ENCODE measurements at regions not wholly inside any gene's neighbourhood (a gene's known extent, or its start where the extent isn't known, plus 50 kb on each side); places are given as distances from the start of the nearest gene placed in this dataset.

DNA sequence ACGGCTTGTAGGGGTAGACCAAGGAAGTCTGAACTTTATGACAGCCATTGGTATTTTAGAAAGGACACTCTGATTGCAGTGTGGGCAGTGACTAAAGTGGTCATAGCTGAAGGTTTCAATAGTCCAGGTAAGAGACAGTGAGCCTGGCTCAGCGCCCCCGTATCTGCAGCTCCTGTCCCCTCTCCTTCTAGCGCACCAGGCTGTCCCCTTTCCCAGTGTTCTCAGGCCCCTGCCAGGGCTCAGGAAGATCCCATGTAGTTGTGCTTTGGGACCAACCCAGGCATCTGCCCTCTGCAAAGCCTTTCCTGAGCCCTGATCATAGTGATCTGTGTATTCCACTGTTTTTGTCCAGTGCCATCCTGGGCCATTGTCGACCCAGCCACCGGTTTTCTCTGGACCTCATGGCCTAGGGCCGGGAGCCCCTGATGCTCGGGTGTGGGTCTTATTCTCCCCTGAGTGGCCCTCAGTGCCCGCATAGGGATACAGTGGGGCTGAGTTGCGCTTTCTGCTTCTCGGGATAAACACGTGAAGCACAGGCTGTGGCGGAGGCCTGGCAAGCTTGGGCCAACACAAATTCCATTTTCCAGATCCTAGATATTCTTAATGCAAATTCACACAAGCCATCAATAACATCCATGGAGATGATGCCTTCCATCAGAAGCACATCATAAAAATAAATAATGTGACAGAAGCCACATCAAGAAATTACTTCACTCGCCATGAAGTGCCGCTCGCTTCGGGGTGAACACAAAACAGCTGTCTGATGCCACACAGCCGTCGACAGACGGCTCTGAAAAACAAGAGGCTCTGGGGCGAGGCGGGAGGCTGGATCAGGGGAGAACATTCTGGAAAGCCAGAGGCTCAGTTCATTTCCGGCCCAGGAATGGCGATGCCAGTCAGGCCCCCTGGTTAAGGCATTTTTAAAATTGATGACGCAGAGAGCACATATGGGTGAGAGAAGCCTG, 805.0 kb downstream of the TBC1D22A start:
- no peak for DNase-seq (ENCODE audit: low read depth in 2 of 3, low spot score in 2 of 3)

DNA sequence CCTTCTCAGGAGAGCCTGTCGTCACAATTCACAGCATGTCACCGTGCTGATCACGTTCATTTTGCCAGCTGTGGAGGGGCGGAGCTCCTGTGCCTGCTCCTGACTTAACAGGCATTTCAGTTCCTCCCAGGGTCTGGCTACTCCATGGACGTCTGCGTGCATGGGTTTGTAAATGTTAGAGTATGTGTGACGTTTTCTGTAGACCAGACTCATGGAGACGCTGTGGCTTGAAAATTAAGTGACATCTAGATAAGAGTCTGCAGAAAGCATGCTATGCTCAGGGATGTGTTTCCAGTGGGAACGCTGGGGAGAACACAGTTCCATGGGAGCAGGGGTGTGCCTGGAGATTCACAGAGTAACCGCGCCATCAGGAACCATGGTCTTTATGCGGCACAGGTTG, 804.0 kb downstream of the TBC1D22A start:
- DNase-seq (ENCODE audit: low read depth in 2 of 3, low spot score in 2 of 3): no peak

DNA sequence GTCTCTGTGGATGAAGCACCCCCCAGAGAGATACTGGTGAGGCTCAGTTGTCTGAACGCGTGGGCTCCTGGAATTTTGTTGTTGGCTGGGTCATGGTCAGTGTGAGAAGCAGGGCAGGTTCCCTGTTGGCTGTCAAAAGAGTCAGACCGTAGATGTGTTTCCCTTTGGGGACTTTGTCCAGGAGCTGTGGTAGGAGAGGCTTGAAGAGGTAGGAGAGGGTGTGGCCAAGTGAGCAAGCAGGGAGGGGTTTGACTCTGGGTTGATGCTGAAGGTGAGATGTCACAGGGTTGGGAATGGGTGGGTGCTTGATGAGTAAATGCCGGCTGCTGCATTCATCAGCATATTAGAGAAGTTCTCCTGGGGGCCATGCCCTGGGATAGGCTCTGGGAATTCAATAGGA, 803.2 kb downstream of the TBC1D22A start:
- DNase-seq (ENCODE audit: low read depth in 2 of 3, low spot score in 2 of 3): no peak

DNA sequence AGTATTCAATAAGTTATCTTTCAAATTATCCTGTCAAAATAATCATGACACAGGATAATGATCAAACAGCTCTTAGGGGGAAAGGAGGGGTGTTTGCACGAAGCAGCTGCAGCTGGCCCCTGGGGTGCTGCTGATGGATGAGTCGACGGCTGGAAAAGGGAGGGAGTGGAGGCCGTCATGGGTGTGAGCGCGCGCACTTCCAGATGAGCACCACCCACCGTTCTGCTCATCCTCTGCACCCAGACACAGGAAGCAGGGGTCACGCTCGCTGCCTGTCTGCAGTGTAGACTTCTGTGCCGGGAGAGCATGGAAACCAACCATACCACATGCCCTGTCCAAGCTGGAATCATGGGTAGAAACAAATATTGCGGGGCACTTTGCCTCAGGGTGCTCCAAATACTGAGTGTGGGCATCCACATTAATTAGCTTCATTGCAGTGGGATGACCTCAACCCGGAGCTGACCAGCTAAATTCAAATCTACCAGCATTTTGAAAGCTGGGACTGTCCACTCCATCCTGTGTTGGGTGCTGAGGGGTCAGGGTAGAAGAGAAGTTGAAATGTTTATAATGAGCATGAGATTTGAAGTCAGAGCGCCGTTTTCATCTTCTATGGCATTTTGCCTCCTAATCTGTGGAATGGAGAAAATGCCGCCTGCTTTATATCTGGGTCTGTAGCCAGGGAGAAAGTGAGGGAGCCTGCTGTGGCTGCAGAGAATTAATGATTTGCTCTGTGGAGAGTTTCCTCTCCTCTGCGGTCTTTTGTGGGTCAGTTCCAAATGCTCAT, 802.4 kb downstream of the TBC1D22A start:
- no peak for DNase-seq (ENCODE audit: low read depth in 2 of 3, low spot score in 2 of 3)

DNA sequence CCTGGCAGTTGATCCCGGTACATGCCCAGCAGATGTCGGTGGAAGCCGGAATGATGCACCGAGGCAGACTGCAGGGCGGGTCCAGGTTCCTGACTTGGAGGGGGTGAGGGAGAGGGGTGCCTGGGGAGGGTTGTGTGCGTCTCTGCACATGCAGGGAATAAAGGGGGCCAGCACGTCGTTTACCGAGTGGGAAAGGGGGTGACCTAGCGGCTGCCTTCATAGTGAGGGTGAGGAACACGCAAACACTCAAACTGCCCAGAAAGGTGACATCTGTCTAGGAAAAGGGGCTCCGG, 801.7 kb downstream of the TBC1D22A start:
- DNase-seq (ENCODE audit: low read depth in 2 of 3, low spot score in 2 of 3): no peak

DNA sequence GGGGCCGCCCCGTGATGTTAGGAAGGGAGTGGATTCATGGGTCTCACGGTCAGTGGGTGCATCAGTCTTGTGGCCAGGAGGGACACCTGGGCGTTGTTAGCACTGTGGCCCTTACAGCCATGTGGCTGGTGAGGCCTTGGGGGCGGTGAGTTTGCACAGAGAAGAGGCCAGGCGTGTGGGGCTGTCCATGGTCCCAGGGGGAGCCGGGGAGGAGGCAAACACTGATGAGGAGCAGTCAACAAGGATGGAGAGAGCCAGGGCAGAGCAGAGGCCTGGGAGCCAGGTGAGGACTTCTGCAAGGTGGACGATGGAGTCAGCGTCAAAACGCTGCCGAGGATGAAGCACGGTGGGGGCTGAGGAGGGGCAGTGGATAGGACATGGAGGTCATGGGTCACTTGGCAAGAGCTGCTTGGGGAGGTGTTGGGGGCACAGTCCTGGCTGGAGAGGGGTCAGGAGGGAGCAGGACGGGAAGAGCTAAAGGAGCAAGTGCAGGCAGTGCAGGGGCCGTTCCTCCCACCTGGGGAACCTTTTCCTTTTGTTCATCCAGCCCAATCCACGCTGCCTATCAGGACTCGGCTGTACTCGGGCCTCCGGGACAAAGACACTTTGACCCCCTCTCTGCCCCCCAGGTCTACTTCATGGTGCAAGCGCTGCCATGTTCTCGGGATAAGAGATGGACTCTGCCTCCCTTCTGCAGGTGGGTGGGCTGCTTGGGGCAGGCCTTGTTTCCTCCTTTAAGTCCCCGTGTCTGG, 801.1 kb downstream of the TBC1D22A start:
- no peak for DNase-seq (ENCODE audit: low read depth in 2 of 3, low spot score in 2 of 3)

DNA sequence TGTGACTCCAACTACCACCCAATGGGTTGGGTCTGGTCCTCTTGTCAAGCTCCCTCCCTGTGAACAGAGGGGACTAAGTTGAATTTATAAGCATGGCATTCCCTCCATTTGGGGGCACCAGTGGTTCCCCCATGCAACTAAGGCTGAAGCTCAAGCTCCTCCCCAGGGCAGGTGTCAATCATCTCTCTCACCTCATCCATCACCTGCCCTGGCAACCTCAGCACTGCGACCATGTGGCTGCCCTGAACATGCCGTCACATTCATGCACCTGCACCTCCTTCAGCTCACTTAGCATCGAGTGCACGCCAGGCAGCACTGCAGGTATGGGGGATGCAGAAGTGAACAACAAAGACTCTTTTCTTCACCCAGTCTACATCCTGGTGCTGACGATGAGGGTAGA, 799.3 kb downstream of the TBC1D22A start:
- DNase-seq (ENCODE audit: low read depth in 2 of 3, low spot score in 2 of 3): no peak

DNA sequence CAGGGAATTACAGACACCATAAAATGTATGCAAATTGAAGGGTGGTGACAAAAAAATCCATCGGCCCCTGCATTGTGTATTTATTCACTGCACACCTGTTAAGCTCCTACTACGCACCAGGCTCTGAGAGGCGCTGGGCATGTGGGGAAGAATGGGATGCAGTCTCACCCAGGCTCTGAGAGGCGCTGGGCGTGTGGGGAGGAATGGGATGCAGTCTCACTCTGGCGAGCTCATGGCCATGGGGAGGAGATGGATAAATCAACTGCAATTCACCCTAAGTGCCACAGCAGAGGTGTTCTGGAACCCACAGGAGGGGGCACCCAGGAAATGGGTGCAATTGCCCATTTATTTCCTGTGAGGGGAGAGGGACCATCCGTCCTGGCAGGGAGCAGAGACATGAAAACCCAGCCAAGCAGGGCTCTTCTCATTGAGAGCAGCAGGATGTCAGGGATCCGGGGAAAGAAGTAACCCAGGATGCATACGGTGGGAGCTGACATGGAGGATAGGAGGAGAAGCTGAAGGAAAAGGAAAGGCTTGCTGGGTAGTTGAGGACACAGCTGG, 798.7 kb downstream of the TBC1D22A start:
- no peak for DNase-seq (ENCODE audit: low read depth in 2 of 3, low spot score in 2 of 3)

DNA sequence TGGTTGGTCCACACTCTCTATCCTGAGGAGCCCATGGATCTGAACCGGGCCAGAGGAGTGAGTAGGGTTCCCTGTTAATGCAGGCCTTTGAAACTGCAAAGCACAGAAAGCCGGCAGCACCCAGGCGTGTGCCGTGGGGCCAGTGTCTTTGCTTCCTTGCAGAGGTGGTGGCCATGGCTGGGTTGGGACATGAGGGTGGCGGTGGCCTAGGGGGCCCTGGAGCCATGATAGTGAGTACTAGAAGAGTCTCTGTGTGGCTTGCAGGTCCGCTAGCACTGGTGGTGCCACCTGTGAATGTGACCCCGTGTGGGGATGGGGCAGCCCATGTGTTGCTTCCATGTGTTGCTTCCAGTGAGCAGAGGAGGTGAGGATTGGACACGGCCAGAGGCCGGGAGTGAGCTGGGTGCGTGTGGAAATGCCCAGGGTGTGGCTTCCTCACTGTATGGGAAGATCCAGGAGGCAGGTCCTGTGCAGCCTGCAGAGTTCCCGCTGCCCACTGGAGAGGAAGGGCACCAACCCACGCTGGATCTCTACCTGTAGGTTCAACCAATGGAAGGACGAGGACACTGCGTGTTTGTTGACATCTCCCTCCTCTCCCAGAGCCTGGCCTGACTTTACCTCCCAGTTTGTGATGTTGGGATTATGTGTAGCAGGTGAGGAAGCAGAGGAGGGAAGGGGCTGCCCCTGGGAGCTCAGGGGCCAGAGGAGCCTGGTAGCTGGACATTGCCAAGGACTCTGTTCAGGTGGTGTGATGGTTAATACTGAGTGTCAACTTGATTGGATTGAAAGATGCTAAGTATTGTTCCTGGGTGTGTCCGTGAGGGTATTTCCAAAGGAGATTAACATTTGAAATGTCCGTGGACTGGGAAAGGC, 796.6 kb downstream of the TBC1D22A start:
- DNase-seq (ENCODE audit: low read depth in 2 of 3, low spot score in 2 of 3): no peak

DNA sequence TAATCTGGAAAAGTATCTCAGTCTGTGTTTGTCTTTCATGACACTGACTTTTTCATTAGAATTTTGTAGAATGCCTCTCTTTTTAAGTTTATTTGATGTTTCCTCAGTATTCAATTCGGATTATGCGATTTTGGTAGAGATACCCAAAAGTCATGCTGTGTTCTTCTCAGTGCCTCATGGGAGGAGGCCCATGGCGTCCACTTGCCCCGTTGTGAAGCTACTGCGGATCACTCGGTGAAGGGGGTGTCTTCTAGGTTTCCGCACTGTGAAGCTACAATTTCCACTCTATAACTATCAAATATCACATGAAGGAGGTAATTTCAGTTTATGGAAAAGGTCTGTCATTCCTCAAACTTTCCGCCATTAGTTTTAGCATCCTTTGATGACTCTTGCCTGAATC, 794.0 kb downstream of the TBC1D22A start:
- DNase-seq (ENCODE audit: low read depth in 2 of 3, low spot score in 2 of 3): no peak

DNA sequence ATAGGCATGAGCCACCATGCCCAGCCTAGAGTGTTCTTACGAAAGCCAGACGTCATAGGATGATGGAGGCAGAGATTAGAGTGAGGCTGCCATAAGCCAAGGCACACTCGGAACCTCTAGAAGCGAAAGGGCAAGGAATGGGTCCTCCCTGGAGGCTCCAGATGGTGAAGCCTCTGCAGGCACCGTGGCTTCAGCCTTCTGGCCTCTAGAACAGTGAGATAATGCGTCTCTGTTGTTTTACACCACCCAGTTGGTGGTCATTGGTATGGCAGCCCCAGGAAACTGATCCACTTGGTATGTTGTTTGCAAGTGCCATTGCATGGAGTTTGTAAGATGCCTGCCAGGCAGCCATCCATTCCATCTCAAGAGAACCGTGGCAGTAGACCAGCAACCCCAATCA, 791.0 kb downstream of the TBC1D22A start:
- no peak for DNase-seq (ENCODE audit: low read depth in 2 of 3, low spot score in 2 of 3)

DNA sequence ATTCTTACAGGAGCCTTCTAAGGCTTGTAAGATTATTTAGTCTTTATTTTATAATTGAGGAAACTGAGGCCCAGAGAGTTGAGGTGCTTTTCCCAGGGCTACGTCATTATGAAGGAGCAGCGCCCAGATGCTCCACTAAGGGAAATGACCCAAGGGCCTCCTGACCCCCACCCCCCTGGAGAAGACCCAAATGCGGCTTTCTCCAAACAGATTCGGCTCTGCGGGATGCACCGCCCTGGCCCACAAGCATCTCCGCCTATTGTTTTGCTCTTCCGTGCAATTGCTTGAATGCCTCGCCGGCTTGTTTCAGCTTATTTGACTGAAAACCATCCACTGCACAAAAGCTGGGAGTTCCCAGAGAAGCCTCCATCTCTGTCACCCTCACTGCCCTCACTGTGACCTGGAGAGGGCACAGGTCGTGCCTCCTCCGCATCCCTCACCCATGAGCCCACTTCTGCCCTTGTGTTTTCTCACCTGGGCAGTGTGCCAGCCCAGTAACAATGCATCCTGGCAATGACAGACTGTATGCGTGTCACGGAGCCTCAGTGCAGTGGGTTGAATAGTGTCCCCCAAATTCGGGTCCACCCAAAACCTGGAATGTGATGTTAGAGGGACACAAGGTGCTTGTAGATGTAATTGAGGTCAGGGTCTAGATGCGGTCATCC, 790.2 kb downstream of the TBC1D22A start:
- DNase-seq (ENCODE audit: low read depth in 2 of 3, low spot score in 2 of 3): no peak

DNA sequence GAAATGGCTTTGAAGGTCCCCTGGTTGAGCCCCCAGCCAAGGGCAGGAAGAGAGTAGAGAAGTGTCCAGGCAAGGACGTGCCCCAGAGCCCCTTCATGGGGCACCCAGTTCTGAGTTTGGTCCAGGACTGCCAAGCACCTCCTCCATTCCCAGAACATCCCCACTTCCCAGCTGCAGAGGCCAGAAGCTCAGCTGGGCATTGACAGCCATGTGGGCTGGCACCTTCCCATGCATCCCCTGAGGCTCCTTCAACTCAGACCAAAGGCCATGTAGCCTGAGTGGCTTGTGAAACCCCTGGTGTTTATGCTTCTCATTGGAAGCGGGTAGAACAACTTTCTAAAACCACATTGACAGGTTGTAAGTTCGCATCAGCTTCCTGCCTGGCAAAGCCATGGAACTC, 789.6 kb downstream of the TBC1D22A start:
- no peak for DNase-seq (ENCODE audit: low read depth in 2 of 3, low spot score in 2 of 3)

DNA sequence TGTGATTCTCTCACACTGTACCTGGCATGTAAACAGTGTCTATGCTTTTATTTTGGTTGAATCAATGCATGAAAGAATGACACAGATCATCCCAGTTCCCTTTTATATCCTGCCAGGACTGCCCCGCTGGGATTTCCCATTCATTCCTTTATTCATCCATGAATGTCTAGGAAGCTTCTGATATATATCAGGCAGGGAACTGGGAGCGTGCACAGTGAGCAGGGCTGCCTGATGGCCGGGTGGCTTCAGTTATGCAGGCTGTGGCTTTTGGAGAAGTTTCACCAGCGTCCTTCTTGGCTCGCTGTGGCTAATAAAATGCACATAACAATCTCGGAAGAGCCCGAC, 789.0 kb downstream of the TBC1D22A start:
- no peak for DNase-seq (ENCODE audit: low read depth in 2 of 3, low spot score in 2 of 3)

DNA sequence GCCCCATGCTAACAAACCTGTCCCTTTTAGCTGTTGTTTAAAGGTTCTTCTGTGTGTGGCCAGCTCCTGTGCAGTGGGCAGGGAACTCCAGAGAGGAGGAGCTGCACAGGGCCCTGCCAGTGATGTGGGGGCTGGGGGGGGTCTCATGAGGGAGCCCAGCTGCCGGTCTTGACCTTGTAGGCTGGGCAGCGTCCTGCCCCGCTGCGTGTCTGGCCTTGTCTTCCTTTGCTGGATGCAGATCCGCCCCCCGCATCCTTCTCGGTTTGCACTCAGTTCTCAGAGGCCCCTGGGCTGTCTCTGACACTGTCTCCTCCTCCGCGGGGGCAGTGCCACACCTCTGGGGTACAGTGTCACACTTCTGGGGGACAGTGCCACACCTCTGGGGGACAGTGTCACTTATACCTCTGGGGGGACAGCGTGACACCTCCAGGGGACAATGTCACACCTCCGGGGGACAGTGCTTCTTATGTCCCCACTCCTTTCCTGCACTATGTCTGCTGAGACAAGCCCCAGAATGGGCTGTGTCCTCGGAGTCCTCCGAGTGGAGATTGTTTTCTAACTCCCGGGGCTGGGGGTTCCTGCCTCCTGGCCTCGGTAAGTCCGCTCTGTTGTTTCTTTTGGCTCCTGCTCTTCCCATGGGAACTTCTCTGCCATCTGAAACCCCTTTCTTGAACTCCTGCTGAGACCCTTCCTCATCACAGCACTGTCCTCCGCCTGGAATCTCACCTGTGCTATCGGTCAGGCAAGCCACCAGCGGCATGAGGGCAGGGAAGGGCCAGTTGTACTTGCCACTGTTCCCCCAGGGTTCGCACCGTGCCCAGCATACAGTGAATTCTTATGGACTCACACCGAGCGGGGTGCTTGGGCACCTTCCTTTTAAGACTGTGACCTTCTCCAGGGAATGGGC, 788.3 kb downstream of the TBC1D22A start:
- no peak for DNase-seq (ENCODE audit: low read depth in 2 of 3, low spot score in 2 of 3)

DNA sequence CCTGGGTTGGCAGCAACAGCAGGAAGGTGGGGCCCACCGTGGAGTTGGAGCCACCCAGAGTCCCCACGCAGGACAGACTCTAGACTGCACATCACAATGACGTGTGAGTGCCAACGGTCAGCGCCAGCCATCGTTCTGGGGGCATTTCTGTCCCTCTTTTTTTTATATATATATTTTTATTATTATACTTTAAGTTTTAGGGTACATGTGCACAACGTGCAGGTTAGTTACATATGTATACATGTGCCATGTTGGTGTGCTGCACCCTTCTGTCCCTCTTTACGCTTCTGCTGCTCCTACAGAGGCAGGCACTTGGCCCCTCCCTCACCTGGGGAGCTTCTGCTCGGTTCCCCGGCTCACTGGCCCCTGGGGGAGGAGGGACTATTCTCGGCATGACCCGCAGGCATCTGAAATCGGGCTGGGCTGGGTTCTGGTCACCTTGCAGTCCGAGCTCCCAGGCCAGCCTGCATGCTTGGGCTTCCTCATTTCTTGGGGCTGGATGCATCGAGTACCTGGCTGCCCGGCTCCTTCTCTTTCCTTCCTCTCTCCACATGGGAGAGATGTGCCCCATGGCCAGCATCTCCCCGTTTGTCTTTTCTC, 787.4 kb downstream of the TBC1D22A start:
- no peak for DNase-seq (ENCODE audit: low read depth in 2 of 3, low spot score in 2 of 3)

DNA sequence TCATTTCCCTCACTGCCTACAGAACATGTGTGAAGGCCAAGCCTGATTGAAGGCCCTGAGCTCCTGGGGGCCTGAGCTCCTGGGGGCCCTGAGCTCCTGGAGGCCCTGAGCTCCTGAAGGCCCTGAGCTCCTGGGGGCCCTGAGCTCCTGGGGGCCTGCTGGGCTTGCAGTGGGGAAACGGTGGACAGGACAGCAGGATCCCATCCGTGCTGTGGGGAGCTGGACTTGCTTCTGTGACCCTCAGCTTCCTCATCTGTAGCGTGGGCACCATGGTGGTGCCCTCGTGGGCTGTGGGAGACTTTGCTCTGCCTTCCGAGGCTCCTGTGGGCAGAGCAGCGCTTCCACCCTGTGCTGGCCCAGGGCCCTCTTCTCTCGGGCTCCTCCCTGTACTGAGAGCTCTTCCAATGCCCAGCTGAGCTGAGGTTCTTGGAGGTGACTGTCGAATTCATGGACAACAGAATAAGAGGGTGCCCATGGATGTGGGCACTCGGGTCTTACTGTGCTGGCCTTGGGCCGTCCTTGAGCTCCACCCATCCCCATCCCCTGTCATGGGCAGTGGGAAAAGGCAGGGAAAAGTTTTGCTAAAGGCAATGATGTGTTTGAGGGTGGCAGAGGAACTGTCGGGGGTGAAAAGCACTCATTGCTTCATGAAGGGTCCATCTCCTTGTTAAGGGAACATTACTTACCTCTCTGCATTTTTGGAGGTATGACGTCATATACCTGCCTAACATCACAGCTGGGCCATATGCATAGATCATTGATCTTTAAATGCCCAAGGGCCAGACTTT, 786.7 kb downstream of the TBC1D22A start:
- DNase-seq (ENCODE audit: low read depth in 2 of 3, low spot score in 2 of 3): no peak

All from activated CD8-positive, alpha-beta memory T cell treated with anti-CD3 and anti-CD28 coated beads for 48 hours (primary cell).